ENCODE measurements at regions not wholly inside any gene's neighbourhood (a gene's known extent, or its start where the extent isn't known, plus 50 kb on each side); places are given as distances from the start of the nearest gene placed in this dataset.
"Not testable (repeated sequence)": the region's sequence is repeated elsewhere in the genome, so short reads cannot be mapped to it uniquely, and the experiment has no call there.

DNA sequence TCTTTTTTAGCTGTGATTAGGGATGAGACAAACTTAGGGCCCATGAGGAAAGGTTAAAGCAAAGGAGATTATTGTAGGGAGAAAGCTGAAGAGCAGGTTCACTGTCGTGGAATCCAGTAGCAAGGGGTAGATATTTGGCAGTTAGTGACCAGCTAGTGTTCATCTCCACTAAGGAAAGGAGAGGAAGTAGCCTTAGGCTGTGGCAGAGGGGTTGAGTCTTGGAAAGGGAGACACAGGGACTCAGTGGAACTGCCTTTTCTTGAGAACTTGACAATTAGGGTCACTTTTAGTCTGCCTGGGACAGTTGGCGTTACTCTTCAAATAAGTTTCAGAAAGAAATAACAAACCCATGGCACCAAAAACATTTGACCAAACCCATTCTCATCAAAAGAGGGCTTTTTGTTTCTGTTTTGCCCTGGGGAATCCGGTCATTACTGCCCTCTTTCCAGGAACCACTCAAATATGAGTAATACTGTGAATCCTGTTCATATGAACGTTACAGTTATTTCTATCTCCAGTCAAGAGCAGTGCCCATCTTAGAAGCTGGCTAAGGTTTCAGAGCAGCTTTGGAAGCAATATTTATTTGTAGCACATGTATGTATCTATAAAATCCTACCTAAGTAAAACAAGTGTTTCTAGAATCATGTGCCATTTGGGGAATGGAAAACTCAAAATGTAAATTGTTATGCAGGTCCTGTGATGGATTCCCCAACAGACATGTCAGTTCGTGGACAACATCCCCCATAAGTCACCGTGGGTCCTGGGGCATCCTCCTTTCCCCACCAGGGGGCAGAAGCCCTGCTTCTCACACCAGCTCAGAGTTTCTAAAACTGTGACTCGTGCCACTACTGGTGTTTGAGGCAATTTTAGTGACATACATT is 77.3 kb upstream of the PHLPP1 start:
- DNase-seq (ENCODE audit: insufficient read length, low spot score): no peak
- TF ChIP-seq, protein P1, sequence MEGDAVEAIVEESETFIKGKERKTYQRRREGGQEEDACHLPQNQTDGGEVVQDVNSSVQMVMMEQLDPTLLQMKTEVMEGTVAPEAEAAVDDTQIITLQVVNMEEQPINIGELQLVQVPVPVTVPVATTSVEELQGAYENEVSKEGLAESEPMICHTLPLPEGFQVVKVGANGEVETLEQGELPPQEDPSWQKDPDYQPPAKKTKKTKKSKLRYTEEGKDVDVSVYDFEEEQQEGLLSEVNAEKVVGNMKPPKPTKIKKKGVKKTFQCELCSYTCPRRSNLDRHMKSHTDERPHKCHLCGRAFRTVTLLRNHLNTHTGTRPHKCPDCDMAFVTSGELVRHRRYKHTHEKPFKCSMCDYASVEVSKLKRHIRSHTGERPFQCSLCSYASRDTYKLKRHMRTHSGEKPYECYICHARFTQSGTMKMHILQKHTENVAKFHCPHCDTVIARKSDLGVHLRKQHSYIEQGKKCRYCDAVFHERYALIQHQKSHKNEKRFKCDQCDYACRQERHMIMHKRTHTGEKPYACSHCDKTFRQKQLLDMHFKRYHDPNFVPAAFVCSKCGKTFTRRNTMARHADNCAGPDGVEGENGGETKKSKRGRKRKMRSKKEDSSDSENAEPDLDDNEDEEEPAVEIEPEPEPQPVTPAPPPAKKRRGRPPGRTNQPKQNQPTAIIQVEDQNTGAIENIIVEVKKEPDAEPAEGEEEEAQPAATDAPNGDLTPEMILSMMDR (IDR thresholded peaks at IDR 0.05; ENCODE audit: insufficient read depth, missing control alignments): peak; percentile 40
- FAIRE-seq: peak; percentile 82

- no peak for DNase-seq (ENCODE audit: insufficient read length, low spot score)
- no peak for FAIRE-seq
- TF ChIP-seq, protein P1 (IDR thresholded peaks at IDR 0.05; ENCODE audit: insufficient read depth, missing control alignments): no peak
Observed at GRCh38 chr18:62643181-62643580, 72.2 kb upstream of the PHLPP1 start.

DNA sequence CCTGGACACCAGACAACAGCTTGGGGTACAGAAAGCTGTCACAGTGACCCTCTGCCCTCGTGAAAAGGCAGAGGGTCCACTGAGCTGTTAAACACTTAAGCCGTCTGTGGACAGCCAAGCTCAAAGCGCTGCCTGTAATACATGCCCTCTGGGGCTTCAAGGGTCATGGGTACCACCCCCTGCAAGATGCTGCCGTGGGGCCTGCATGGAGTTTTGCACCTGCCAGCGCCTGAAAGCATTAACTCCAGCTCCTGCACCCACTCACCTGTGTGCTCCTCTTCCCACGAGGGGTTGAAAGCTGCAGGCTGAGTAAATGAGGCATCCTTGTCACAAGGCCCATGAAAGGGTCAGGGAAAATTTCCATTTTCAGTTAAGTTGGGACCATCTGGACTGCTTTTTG is 70.6 kb upstream of the PHLPP1 start:
- TF ChIP-seq, protein P1 (IDR thresholded peaks at IDR 0.05; ENCODE audit: insufficient read depth, missing control alignments): no peak
- FAIRE-seq: no peak
- DNase-seq (ENCODE audit: insufficient read length, low spot score): no peak

GRCh38 chr18:62647179-62647578 is 68.2 kb upstream of the PHLPP1 start:
- peak; percentile 82 for FAIRE-seq
- no peak for DNase-seq (ENCODE audit: insufficient read length, low spot score)
- TF ChIP-seq, protein P1 (IDR thresholded peaks at IDR 0.05; ENCODE audit: insufficient read depth, missing control alignments): no peak

DNA sequence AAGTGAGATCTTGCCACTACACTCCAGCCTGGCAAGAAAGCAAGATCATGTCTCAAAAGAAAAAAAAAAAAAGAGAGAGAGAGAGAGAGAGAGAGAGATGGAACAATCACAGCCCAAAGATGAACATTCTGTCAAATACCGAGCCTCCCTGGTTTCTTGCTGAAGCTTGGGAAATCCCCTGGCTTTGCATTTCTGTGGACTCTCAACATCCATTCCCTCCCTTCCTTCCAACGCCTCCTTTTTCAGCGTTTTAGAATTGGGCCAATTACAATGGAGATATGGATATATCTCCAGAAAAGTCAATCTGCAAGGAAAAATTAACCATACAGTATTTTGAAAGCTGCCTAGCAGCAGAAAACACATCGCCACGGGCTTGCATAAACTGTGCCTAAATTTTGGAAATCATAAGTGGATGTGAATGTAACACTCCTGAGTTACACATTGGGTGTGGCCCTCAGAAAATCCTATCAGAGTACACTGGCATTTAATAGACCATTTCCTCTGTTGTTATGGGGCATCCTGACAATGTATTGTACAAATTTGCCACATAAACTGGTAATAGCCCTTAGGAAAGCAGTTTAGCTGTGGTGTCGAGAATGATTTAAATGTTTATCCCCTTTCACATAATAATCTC is 67.2 kb upstream of the PHLPP1 start:
- TF ChIP-seq, protein P1 (IDR thresholded peaks at IDR 0.05; ENCODE audit: insufficient read depth, missing control alignments): no peak
- FAIRE-seq (peak; percentile 89), DNase-seq (ENCODE audit: insufficient read length, low spot score) (no peak)

DNA sequence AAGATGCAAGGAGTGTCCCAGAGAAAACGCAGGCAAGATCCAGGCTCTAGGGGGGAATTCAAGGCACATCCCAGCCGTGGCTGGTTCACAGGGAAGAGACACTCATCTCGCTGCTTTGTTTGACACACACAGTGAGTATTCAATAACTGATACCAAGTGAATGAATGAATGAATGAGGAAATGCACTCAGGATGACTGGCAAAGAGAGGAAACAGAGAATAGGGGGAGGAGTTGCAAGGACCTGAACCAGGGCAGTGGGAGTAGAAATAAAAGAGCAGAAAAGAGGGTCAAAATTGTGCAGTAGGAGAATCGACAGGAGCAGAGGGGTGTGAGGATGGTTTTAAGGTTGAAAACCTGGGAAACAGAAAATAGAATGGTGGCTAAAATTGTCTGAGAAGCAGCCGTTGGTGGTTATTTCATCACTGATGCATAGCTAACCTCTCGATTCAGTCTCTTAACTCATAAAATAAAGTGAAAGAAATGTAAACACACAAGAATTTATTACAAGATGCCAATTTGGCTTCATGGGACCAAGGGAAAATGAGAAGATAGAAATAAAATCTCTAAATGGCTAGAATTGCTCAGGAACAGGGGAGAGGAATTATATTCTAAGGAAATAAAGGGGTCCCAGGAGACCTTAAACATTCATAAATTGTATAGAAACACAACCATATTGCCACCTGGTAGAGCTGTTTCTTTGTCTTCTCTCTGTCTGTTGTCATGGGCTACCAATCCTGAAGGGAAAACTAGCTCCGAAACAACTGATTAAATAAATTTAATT is 63.9 kb upstream of the PHLPP1 start:
- FAIRE-seq (peak; percentile 76), DNase-seq (ENCODE audit: insufficient read length, low spot score) (no peak)
- TF ChIP-seq, protein P1 (IDR thresholded peaks at IDR 0.05; ENCODE audit: insufficient read depth, missing control alignments): no peak

DNA sequence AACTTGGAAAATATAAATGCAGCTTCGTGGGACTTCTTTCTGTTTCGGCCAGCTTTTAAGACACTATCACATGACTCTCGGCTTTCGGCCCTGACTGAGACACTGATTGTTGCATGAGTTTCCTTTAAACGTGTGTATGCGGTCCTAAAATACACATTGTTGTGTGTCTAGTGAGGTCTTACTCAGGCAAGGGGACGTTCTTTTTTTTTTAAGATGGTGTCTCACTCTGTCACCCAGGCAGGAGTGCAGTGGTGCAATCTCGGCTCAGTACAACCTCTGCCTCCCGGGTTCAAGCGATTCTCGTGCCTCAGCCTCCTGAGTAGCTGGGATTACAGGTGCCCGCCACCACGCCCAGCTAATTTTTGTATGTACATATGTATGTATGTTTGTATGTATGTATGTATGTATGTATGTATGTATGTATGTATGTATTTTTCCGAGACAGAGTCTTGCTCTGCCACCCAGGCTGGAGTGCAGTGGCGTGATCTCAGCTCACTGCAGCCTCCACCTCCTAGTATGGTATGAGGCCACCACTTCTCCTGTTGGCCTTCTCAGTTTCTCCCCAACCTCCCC is 63.2 kb upstream of the PHLPP1 start:
- DNase-seq (ENCODE audit: insufficient read length, low spot score); FAIRE-seq: not testable (repeated sequence)
